Prostate gland (tissue), 1 donor: ENCODE measurements at regions not wholly inside any gene's neighbourhood (a gene's known extent, or its start where the extent isn't known, plus 50 kb on each side); places are given as distances from the start of the nearest gene placed in this dataset.

Source experiments
- POLR2A ChIP-seq: fragments of 450-650 bp; IDR thresholded peaks from one replicate; pipeline ENCODE4 v1.6.1; 2016; ENCODE audit warnings: antibody characterized with exemption, mild to moderate bottlenecking
- POLR2AphosphoS5 ChIP-seq: sonication (generic); formaldehyde crosslinking; IDR thresholded peaks from one replicate; pipeline ENCODE4 v1.6.1; 2017; ENCODE audit warnings: antibody characterized with exemption

- TF ChIP-seq POLR2A: no peak
- TF ChIP-seq POLR2AphosphoS5: no peak
These were observed 187.7 kb downstream of the GPAT3 start for GRCh38 chr4:83723609-83724008.
